ENCODE measurements at regions not wholly inside any gene's neighbourhood (a gene's known extent, or its start where the extent isn't known, plus 50 kb on each side); places are given as distances from the start of the nearest gene placed in this dataset.
"Not testable (repeated sequence)": the region's sequence is repeated elsewhere in the genome, so short reads cannot be mapped to it uniquely, and the experiment has no call there.

GRCh38 chr5:106032069-106032468 lies 1638.7 kb downstream of the EFNA5 start:
- H3K4me1 ChIP-seq (ENCODE audit: control insufficient read depth in 1 of 2, insufficient read depth in 2 of 2, low read length in 2 of 2); intact Hi-C loops (cut with micrococcal nuclease); ATAC-seq; H3K9me3 ChIP-seq (ENCODE audit: control insufficient read depth in 1 of 2, insufficient read depth in 1 of 2, low read depth in 1 of 2, low read length in 2 of 2); H3K79me2 ChIP-seq (ENCODE audit: insufficient read depth, low read length); H3K9ac ChIP-seq (ENCODE audit: low read length); H3K9me2 ChIP-seq (ENCODE audit: insufficient read depth); BruUV-seq (replicated peaks); H2AFZ ChIP-seq (ENCODE audit: low read depth, low read length, poor library complexity, severe bottlenecking); H3K4me3 ChIP-seq (replicated peaks in 1 of 2; ENCODE audit: low read depth in 1 of 2, low read length in 2 of 2); CTCF ChIA-PET; H3K36me3 ChIP-seq (ENCODE audit: control insufficient read depth in 1 of 2, insufficient read depth in 2 of 2, low read length in 2 of 2); H3K4me2 ChIP-seq (ENCODE audit: low read length); DNase-seq (ENCODE audit: low read depth, low spot score); H4K20me1 ChIP-seq (ENCODE audit: insufficient read depth); H3K27ac ChIP-seq (ENCODE audit: low read depth, low read length); RAD21 ChIA-PET (ENCODE audit: low non-redundant PET in 1 of 2, low total read pairs in 2 of 2, uncharacterized antibody in 2 of 2, unreplicated experiment in 2 of 2); POLR2A ChIA-PET; H3K27me3 ChIP-seq (ENCODE audit: insufficient read depth, low read length): not testable (repeated sequence)

GRCh38 chr5:106028314-106028713 lies 1642.4 kb downstream of the EFNA5 start:
- Histone ChIP-seq H3K36me3 (ENCODE audit: control insufficient read depth in 1 of 2, insufficient read depth in 2 of 2, low read length in 2 of 2) (no peaks in the 10 kb centered on the region), H3K9me2 (ENCODE audit: insufficient read depth) (no peaks in the 10 kb centered on the region), H3K4me2 (ENCODE audit: low read length) (no peak overlapping the region), H3K79me2 (ENCODE audit: insufficient read depth, low read length) (no peaks in the 10 kb centered on the region), H3K9ac (ENCODE audit: low read length) (no peak overlapping the region), H3K27me3 (ENCODE audit: insufficient read depth, low read length) (no peaks in the 10 kb centered on the region), H3K4me3 (replicated peaks in 1 of 2; ENCODE audit: low read depth in 1 of 2, low read length in 2 of 2) (no peak overlapping the region), H3K9me3 (ENCODE audit: control insufficient read depth in 1 of 2, insufficient read depth in 1 of 2, low read depth in 1 of 2, low read length in 2 of 2) (0 out of 4 replicates have a peak, but pooled peaks cover 0 to 3% of the 10 kb centered on the region in 2 experiments), H2AFZ (ENCODE audit: low read depth, low read length, poor library complexity, severe bottlenecking) (no peak overlapping the region), H4K20me1 (ENCODE audit: insufficient read depth) (no peaks in the 10 kb centered on the region), H3K4me1 (ENCODE audit: control insufficient read depth in 1 of 2, insufficient read depth in 2 of 2, low read length in 2 of 2) (no peaks in the 10 kb centered on the region), H3K27ac (ENCODE audit: low read depth, low read length) (no peak overlapping the region)
- no peak for DNase-seq (ENCODE audit: low read depth, low spot score)
- intact Hi-C loops (cut with micrococcal nuclease): no loop called here
- ChIA-PET CTCF (no interaction called here), RAD21 (ENCODE audit: low non-redundant PET in 1 of 2, low total read pairs in 2 of 2, uncharacterized antibody in 2 of 2, unreplicated experiment in 2 of 2) (no interaction called here), POLR2A (no interaction called here)
- no peak for ATAC-seq
- BruUV-seq (replicated peaks): no TSS peak
- TF ChIP-seq FOSL1 (IDR thresholded peaks at IDR 0.05; ENCODE audit: low read depth): no peak
- TF ChIP-seq YY1 (IDR thresholded peaks at IDR 0.05; ENCODE audit: extremely low read depth, insufficient replicate concordance, low read depth, low read length): no peak
- no peak for TF ChIP-seq ZNF274 (IDR thresholded peaks at IDR 0.05; ENCODE audit: low read depth, low read length)
- TF ChIP-seq ELF1 (IDR thresholded peaks at IDR 0.05; ENCODE audit: borderline replicate concordance, low read depth): no peak

Data from HCT116 (cell line).